ENCODE measurements at regions not wholly inside any gene's neighbourhood (a gene's known extent, or its start where the extent isn't known, plus 50 kb on each side); places are given as distances from the start of the nearest gene placed in this dataset.

DNA sequence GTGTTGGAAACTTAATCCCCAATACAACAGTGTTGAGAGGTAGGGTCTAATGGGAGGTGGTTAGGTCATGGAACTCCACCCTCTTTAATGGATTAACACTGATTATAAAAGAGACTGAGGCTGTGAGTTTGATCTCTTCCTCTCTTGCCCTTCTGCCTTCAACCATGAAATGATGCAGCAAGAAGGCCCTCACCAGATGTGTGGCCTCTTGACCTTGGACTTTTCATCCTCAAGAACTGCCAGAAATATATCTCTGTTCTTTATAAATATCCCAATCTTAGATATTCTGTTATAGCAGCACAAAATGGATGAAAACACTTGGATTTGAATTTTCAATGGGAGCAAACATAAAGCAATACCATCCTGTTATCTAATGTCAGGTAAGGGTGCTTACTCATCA, 67.6 kb downstream of the NMUR2 start:
- DNase-seq (ENCODE audit: low spot score) (no peak), FAIRE-seq (no peak)

- no peak for FAIRE-seq
- DNase-seq (ENCODE audit: low spot score): no peak
Measured at GRCh38 chr5:152335461-152335860, 69.6 kb downstream of the NMUR2 start.

DNA sequence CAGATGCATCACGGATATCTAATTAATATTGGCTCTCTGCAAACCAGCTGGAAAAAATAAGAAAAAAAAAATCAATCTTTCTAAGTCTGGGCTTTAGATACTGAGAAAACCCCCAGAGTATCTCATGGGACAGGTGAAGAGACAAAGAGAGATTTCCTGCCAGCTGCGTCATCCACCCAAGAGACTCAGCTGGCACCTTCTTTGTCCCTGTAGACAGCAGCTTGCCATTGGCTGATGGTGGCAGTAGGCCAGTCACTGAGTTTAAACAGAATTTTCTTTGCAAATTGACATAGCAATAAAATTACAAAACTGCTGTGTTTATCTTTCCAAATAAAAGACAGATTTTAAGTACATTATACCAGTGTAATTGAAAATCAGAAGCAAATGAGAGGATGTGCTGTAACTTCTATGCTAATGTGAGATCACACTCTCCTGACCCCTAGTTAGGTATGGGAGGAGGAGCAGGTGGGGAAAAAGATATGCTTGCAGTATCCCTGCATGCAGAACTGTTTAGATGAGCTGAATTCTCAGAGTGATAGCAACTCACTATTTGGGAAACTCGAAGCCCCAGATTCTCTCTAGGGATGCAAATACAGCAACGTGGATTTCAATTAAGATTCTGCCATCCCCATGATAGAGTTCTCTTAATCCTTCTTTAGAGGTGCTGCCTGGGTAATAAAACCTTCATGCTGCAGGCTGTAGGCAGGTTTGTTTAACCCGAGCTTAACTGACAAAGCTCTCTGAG, 72.2 kb downstream of the NMUR2 start:
- no peak for DNase-seq (ENCODE audit: low spot score)

GRCh38 chr5:152331718-152332117, 73.4 kb downstream of the NMUR2 start:
- DNase-seq (ENCODE audit: low spot score): no peak
- FAIRE-seq: no peak

More for the DNA sequence above, 72.2 kb downstream of the NMUR2 start:
- FAIRE-seq: no peak

GRCh38 chr5:152331006-152331405, 74.1 kb downstream of the NMUR2 start:
- DNase-seq (ENCODE audit: low spot score): no peak
- FAIRE-seq: no peak

GRCh38 chr5:152329761-152330283, 75.3 kb downstream of the NMUR2 start:
- FAIRE-seq (no peak), DNase-seq (ENCODE audit: low spot score) (no peak)

DNA sequence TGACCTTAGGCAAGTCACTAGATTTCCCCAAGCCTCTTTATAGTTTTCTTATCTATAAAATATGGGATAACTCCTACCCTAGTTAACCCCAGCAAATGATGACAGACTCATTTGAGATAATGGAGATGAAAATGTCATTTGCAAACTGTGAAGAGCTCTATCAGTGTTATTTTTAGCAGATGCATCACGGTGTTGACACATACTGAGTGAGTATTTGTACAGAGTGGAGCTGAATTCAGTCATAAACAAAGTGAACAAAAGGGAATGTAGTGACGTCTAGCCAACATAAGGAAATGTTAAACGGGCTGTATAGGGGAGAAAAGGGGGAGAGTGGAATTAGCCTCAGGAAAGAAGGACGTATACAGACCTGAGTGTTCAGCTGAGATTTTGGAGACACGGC, 75.9 kb downstream of the NMUR2 start:
- FAIRE-seq (no peak), DNase-seq (ENCODE audit: low spot score) (no peak)

- DNase-seq (ENCODE audit: low spot score): no peak
- no peak for FAIRE-seq
Measured at GRCh38 chr5:152315942-152316341, 89.1 kb downstream of the NMUR2 start.

- FAIRE-seq: no peak
Measured at GRCh38 chr5:152314196-152314829, 90.8 kb downstream of the NMUR2 start.

DNA sequence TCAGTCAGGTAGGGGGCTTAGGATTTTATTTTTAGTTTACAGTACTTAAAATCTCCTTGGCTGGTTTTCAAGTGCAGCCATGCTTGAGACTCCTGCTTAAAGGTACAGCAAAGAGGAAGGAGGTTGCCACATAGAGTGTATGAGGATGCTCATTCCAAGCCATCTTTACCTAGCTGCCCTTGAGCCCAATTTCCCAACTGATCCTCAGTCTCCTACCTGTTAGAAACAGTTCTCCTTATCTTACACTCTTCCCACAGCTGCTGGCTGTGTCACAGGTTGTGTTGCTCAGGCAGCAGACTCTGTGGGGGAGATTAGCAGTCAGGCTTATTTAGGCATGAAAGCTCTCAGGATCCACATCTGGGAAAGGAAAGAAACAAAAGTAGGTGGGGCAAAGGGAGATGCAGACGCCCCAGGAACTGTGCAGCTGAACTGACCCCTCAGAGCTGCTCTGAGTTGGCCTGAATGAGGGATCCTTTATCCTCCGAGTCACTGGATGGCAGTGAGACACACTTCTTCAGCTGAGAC, 95.1 kb downstream of the NMUR2 start:
- FAIRE-seq: no peak
- no peak for DNase-seq (ENCODE audit: low spot score)

More at GRCh38 chr5:152314196-152314829, 90.8 kb downstream of the NMUR2 start:
- no peak for DNase-seq (ENCODE audit: low spot score)

DNA sequence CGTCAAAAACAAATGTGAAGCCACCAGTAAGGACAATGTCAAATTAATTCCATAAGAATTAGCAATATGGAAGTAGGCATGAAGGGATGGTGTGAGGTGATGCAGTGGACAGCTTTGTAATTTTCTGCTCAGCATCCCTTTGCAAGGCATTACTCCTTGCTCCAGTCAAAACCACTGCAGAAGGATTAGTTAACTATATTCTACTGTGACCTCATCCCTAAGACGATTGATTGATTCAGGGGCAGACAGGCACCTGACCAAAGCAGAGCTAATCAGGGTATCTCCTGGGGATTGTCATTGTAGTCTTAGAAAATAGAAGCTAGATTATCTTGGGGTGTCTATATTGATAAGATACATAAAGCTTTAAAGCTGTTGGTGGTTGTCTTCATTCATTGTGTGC, 98.7 kb downstream of the NMUR2 start:
- DNase-seq (ENCODE audit: low spot score) (no peak), FAIRE-seq (no peak)

DNA sequence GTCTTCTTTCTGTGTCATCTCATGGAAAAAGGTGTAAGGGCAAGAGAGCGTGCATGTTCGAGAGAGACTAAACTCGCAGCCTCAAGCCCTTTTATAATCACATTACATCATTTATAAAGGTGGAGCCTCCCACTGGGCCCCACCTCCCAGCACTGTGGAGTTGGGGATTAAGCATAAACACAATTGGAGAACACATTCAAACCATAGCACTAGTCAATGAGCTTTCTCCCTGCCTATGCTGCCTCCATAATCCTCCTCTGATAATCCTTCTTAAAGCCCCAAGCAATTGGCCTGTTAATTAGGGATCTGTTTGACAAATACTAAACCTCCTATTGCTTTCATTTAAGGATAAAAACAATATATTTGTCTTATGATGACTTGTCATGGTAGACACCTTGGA, 99.6 kb downstream of the NMUR2 start:
- DNase-seq (ENCODE audit: low spot score): no peak
- FAIRE-seq: no peak

DNA sequence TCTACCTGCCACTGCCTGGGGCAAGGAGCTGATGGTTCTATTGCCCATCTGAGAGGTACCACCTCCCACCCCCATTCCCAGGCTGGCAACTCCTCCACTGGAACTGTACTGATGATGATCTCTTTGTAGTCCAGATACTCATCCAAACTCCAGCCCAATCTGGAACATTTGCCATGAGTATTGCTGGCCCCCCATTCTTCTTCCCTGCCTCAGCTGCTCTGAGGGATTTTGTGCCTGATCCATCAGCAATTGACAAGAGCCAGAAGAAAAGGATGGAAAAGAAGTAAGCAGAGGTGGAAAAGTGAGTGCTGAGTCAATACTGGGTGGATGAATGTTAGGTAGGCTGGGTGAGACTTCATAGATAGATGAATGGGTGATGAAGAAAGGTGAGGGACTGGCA, 101.2 kb downstream of the NMUR2 start:
- DNase-seq (ENCODE audit: low spot score): no peak
- no peak for FAIRE-seq

DNA sequence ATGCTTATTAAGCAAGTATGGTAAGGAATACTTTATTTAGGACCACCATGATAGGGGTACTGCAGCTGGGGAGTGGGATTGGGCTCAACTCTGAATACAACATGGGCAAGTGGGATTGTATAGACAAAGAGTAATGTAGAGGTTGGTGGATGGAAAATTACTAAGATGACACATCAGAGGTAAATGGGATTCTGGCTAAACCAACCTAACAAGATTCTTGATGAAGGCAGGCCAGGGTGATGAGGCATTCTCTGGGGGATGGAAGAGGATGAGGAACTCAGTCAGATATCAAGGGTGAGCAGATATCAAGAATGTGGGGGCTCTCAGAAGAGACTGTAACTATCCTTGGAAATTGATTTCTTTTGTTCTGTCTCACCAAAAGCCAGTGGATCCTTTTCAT, 107.2 kb downstream of the NMUR2 start:
- FAIRE-seq: no peak
- DNase-seq (ENCODE audit: low spot score): no peak

GRCh38 chr5:152293189-152293588, 111.9 kb downstream of the NMUR2 start:
- no peak for FAIRE-seq

DNA sequence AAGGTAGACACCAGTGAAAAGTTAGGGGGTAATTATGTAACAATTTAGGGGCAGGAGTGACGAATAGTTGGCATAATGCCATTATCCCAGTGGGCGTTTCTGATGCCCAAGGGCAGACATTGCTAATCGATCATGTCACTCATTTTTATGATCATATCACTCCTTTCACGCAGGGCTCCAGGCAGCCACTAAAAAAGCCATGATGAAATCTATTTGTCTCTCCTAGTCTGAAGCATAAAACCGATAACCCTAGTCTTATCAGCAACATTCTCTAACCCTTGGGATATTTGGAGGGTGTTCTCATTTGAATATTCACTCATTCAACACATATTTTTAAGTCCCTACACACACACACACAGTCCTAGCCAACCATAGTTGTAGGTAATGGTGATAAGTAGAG, 114.9 kb downstream of the NMUR2 start:
- no peak for DNase-seq (ENCODE audit: low spot score)
- FAIRE-seq: no peak

More at GRCh38 chr5:152293189-152293588, 111.9 kb downstream of the NMUR2 start:
- DNase-seq (ENCODE audit: low spot score): no peak

DNA sequence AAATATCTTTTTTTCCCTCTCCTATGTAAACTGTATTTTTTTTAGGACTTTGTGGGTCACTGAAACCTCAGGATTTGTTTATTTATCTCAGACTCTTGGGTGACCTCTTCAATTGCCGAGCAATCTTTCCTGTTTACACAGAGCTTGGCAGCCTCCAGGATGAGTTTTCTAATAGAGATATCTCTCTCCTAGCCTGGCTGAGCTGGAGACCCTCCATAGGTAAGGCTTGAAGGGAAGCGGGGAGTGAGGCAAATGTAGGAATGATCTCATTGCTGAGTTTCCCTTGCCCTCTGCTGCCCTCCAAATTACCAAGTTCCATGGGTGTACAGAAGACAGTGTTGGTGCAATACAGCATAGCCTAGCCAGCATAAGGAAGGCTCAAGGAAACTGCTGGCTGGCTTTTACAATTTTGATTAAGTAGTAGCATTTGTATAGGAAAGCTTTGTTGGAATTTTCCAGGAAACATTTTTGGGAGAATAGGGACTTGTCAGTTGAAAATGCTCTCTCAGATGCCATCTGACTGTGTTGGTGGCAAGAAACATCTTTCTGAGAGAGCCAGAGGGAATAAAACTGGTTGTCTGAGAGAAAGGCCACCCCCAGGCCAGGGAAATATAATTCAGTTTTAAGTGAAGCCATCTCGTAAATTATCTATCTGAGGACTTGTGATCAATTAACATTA, 116.0 kb downstream of the NMUR2 start:
- DNase-seq (ENCODE audit: low spot score) (no peak), FAIRE-seq (no peak)

GRCh38 chr5:152288499-152288898, 116.6 kb downstream of the NMUR2 start:
- DNase-seq (ENCODE audit: low spot score): no peak
- no peak for FAIRE-seq

DNA sequence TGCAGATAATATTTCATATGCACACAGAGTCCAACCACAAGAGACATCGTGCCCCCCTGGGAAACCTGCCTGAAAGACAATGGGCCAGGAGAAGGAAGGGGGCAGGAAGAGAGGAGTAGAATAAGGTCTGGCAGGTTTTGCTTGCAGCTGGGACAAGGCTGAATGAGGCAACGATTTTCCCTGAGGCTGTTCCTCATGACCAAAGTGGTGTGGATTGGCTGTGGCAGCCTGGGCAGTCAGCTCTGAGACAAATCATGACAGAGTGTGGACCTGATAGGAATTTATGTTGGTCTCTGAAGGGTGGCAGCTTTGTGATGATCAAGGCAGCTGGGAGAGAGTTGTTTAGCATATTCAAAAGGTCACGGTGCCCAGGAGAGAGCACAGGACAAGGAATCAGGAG, 119.3 kb downstream of the NMUR2 start:
- DNase-seq (ENCODE audit: low spot score): no peak
- FAIRE-seq: no peak

DNA sequence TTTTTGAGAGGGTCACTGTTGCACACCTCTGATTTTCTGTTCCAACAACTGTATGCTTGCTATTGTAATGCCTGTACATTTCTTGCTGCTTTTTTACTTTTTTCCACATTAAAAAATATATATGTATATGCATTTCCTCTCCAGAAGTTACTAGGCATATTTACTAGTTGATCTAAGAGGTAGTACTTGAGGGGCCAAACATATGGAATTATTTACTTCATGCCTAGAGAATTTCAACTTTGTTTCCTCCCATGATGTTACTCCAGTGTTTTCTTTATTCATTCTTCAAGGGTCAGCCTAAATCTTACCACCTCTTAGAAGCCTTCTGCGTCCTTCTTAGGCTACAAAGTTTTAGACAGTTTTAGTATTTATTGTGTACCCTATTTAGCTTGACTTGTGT, 122.7 kb downstream of the NMUR2 start:
- no peak for FAIRE-seq
- DNase-seq (ENCODE audit: low spot score): no peak

- DNase-seq (ENCODE audit: low spot score) (no peak), FAIRE-seq (no peak)
Measured at GRCh38 chr5:152277936-152278335, 127.1 kb downstream of the NMUR2 start.

GRCh38 chr5:152274224-152274623, 130.9 kb downstream of the NMUR2 start:
- FAIRE-seq (no peak), DNase-seq (ENCODE audit: low spot score) (no peak)
